T-cell (primary cell): ENCODE measurements at regions not wholly inside any gene's neighbourhood (a gene's known extent, or its start where the extent isn't known, plus 50 kb on each side); places are given as distances from the start of the nearest gene placed in this dataset.

ENCODE experiments used
- ATAC-seq, 4 experiments: fragments of 200-7000 bp in 3 of 4; fragments of 150-1000 bp in 1 of 4; cut with Tn5 transposase; replicated peaks in 1 of 4; 1 replicate in 3 of 4; 2 replicates in 1 of 4; pipeline ENCODE4 v1.10.0; 2021; ENCODE audit warnings: moderate library complexity in 3 of 4, mild to moderate bottlenecking in 2 of 4, moderate number of reproducible peaks in 1 of 4
- CTCF ChIA-PET, 2 donors: fragments of 300-600 bp; sonication (Branson Sonifier 250); formaldehyde crosslinking; loops; one replicate each; lab custom pipeline; 2022; ENCODE audit warnings: antibody characterized with exemption in 2 of 2; lab: Charles Lee
- POLR2A ChIA-PET, 2 donors: fragments of 300-600 bp; sonication (Branson Sonifier 250); formaldehyde crosslinking; loops; one replicate each; lab custom pipeline; 2022; ENCODE audit warnings: antibody characterized with exemption in 2 of 2; lab: Charles Lee
- DNase-seq, 35 experiments: peaks; one replicate each; pipeline versions ENCODE4 v3.0.0 to v3.0.0-alpha.2; 2013 to 2023
- H3K27ac ChIP-seq: one replicate; pipeline ENCODE4 v1.5.1; 2013; ENCODE audit warnings: low read length
- H3K27me3 ChIP-seq, 2 experiments: replicated peaks in 1 of 2; 1 replicate in 1 of 2; 2 replicates in 1 of 2; pipeline versions ENCODE4 v1.6.1 to v1.7.0; 2013; ENCODE audit warnings: low read length in 1 of 2, mixed read lengths in 1 of 2; ENCODE audit not compliant: control insufficient read depth in 2 of 2, insufficient read depth in 2 of 2; ENCODE audit errors: extremely low read depth in 1 of 2
- H3K36me3 ChIP-seq, 2 donors: 1 replicate in 1 of 2; 2 replicates in 1 of 2; pipeline versions ENCODE4 v1.6.1 to v1.7.0; 2013; ENCODE audit warnings: low read length in 1 of 2; ENCODE audit not compliant: control insufficient read depth in 2 of 2, insufficient read depth in 1 of 2; ENCODE audit errors: extremely low read depth in 1 of 2
- H3K4me1 ChIP-seq, 2 experiments: 1 replicate in 1 of 2; 2 replicates in 1 of 2; pipeline versions ENCODE4 v1.6.1 to v1.7.0; 2013; ENCODE audit warnings: low read length in 2 of 2, mixed read lengths in 1 of 2; ENCODE audit not compliant: insufficient read depth in 2 of 2, control insufficient read depth in 1 of 2; ENCODE audit errors: extremely low read depth in 1 of 2
- H3K4me3 ChIP-seq, 2 donors: 1 replicate in 1 of 2; 2 replicates in 1 of 2; pipeline versions ENCODE4 v1.5.1 to v1.7.0; 2013; ENCODE audit warnings: mild to moderate bottlenecking in 2 of 2, low read length in 1 of 2, moderate library complexity in 1 of 2; ENCODE audit not compliant: control insufficient read depth in 1 of 2; ENCODE audit errors: extremely low read depth in 1 of 2
- H3K9me3 ChIP-seq: 2 replicates; pipeline ENCODE4 v1.7.0; 2013
- H3K27ac Mint-ChIP-seq, 2 donors: one replicate each; pipeline ENCODE4 v1.8.0; 2020 to 2021; ENCODE audit warnings: mild to moderate bottlenecking in 2 of 2, mixed read lengths in 2 of 2
- H3K27me3 Mint-ChIP-seq, 2 donors: one replicate each; pipeline ENCODE4 v1.8.0; 2021 to 2022; ENCODE audit warnings: mixed read lengths in 2 of 2
- H3K36me3 Mint-ChIP-seq: one replicate; pipeline ENCODE4 v1.8.0; 2021; ENCODE audit warnings: mixed read lengths
- H3K4me1 Mint-ChIP-seq, 3 donors: one replicate each; pipeline ENCODE4 v1.8.0; 2020 to 2022; ENCODE audit warnings: mixed read lengths in 3 of 3, mild to moderate bottlenecking in 1 of 3
- H3K4me3 Mint-ChIP-seq, 3 donors: one replicate each; pipeline ENCODE4 v1.8.0; 2020 to 2022; ENCODE audit warnings: mild to moderate bottlenecking in 3 of 3, mixed read lengths in 3 of 3, moderate library complexity in 3 of 3
- H3K9me3 Mint-ChIP-seq, 3 donors: one replicate each; pipeline ENCODE4 v1.8.0; 2020 to 2022; ENCODE audit warnings: mixed read lengths in 3 of 3
- WGBS: methylation state at CpG from one replicate; pipeline ENCODE4 v1.1.5; 2013; ENCODE audit warnings: missing lambda C conversion rate; ENCODE audit not compliant: insufficient coverage; 5-methylcytosine and 5-hydroxymethylcytosine counted together

- peaks cover 0 to 10% of the 10 kb centered on the region in 2 donors for H3K27me3 Mint-ChIP-seq
- ChIA-PET CTCF (no interaction called here), POLR2A (no interaction called here)
- H3K4me1 ChIP-seq, result no peaks in the 10 kb centered on the region
- no peaks in the 10 kb centered on the region for H3K4me1 Mint-ChIP-seq
- DNase-seq, result no peak
- H3K36me3 Mint-ChIP-seq, result no peaks in the 10 kb centered on the region
- no peak overlapping the region for H3K27ac Mint-ChIP-seq
- ATAC-seq, result no peak
- no peak overlapping the region for H3K27ac ChIP-seq
- H3K27me3 ChIP-seq, result peaks cover 0 to 26% of the 10 kb centered on the region in 2 experiments
- H3K36me3 ChIP-seq, result no peaks in the 10 kb centered on the region
- H3K4me3 Mint-ChIP-seq, result no peak overlapping the region
- no peaks in the 10 kb centered on the region for H3K9me3 ChIP-seq
- no peaks in the 10 kb centered on the region for H3K9me3 Mint-ChIP-seq
- no peak overlapping the region for H3K4me3 ChIP-seq
- WGBS, result 72% methylated on average over 9 of the region's 13 CpGs
These were observed 206.4 kb downstream of the ENGASE start for GRCh38 chr17:79280866-79281572.

- no peak overlapping the region for H3K27ac ChIP-seq
- ATAC-seq (no peak), DNase-seq (no peak)
- CTCF ChIA-PET, result no interaction called here
- POLR2A ChIA-PET, result no interaction called here
- H3K27me3 ChIP-seq, result peaks cover 0 to 21% of the 10 kb centered on the region in 2 experiments
- H3K9me3 ChIP-seq, result no peaks in the 10 kb centered on the region
- Mint-ChIP-seq H3K36me3 (no peaks in the 10 kb centered on the region), H3K27ac (no peak overlapping the region), H3K4me1 (peaks cover 3 to 5% (median 3%) of the 10 kb centered on the region in 3 donors), H3K9me3 (no peaks in the 10 kb centered on the region), H3K27me3 (peaks cover 0 to 14% of the 10 kb centered on the region in 2 donors), H3K4me3 (no peak overlapping the region)
- H3K36me3 ChIP-seq, result no peaks in the 10 kb centered on the region
- no peak overlapping the region for H3K4me3 ChIP-seq
- WGBS, result 87% methylated on average over 8 of the region's 8 CpGs
- peaks cover 0 to 2% of the 10 kb centered on the region in 2 experiments for H3K4me1 ChIP-seq
These were observed 205.4 kb downstream of the ENGASE start for GRCh38 chr17:79280010-79280409.

- no peaks in the 10 kb centered on the region for H3K36me3 ChIP-seq
- H3K4me3 ChIP-seq, result no peak overlapping the region
- no peaks in the 10 kb centered on the region for H3K9me3 ChIP-seq
- H3K36me3 Mint-ChIP-seq, result no peaks in the 10 kb centered on the region
- no peak overlapping the region for H3K27ac Mint-ChIP-seq
- no peak overlapping the region for H3K27ac ChIP-seq
- peaks cover 0 to 22% of the 10 kb centered on the region in 2 experiments for H3K27me3 ChIP-seq
- POLR2A ChIA-PET, result no interaction called here
- WGBS, result 90% methylated on average over 10 of the region's 11 CpGs
- CTCF ChIA-PET, result no interaction called here
- no peaks in the 10 kb centered on the region for H3K9me3 Mint-ChIP-seq
- DNase-seq, result no peak
- H3K4me1 ChIP-seq, result peaks cover 0 to 3% of the 10 kb centered on the region in 2 experiments
- H3K27me3 Mint-ChIP-seq, result peaks cover 0 to 14% of the 10 kb centered on the region in 2 donors
- ATAC-seq, result no peak
- H3K4me1 Mint-ChIP-seq, result peaks cover 3 to 6% (median 3%) of the 10 kb centered on the region in 3 donors
- H3K4me3 Mint-ChIP-seq, result no peak overlapping the region
These were observed 204.7 kb downstream of the ENGASE start for GRCh38 chr17:79279320-79279719.

DNA sequence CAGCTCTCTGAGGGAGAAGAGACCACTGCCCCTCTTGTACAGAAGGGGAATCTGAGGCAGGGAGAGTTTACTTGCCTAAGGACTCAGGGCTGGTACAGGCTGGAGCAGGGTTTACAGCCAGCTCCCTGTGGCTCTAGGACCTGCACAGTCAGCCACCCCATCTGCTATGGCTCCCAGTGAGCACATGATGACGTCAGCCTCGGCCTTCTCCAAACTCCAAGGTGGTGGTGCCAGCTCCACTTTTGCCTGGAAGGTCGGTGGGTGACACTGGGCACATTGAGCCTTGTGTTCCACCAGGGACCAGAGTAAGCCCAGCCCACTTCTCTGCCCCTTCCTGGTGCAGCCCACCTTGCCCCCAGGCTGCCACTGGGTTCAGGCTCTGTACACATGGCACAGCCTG lies 202.2 kb downstream of the ENGASE start:
- Mint-ChIP-seq H3K4me3 (no peak overlapping the region), H3K9me3 (no peaks in the 10 kb centered on the region), H3K27ac (no peak overlapping the region), H3K36me3 (no peaks in the 10 kb centered on the region), H3K4me1 (peaks cover 3 to 6% (median 3%) of the 10 kb centered on the region in 3 donors), H3K27me3 (peaks cover 0 to 22% of the 10 kb centered on the region in 2 donors)
- peaks cover 0 to 3% of the 10 kb centered on the region in 2 experiments for H3K4me1 ChIP-seq
- no peaks in the 10 kb centered on the region for H3K36me3 ChIP-seq
- DNase-seq (no peak), ATAC-seq (no peak)
- no peak overlapping the region for H3K27ac ChIP-seq
- CTCF ChIA-PET, result no interaction called here
- 61% methylated on average over 3 of the region's 3 CpGs for WGBS
- POLR2A ChIA-PET, result no interaction called here
- peaks cover 0 to 40% of the 10 kb centered on the region in 2 experiments for H3K27me3 ChIP-seq
- H3K9me3 ChIP-seq, result no peaks in the 10 kb centered on the region
- no peak overlapping the region for H3K4me3 ChIP-seq

DNA sequence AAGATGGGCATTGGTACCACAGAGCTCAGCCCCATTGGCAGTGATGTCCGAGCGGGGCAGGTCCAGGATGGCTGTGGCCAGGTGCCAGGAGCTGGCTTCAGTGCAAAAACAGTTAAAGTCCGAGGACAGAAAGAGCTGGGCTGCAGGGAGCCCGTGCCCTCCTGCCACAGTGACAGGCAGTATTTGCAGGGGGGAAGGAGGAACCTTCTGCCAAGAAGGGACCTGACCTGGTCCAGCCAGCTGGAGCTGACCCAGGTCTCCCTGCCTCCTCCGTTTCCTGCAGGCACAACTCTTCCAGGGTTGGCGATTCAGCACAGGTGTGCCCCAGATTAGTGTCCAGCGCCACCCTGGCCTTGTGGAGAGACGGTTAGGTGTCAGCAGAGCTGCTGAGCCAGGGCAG lies 199.0 kb downstream of the ENGASE start:
- WGBS, result 76% methylated on average over 6 of the region's 8 CpGs
- Histone ChIP-seq H3K9me3 (no peaks in the 10 kb centered on the region), H3K4me1 (peaks cover 0 to 3% of the 10 kb centered on the region in 2 experiments), H3K27me3 (peaks cover 0 to 53% of the 10 kb centered on the region in 2 experiments), H3K4me3 (no peak overlapping the region), H3K27ac (no peak overlapping the region), H3K36me3 (no peaks in the 10 kb centered on the region)
- CTCF ChIA-PET, result no interaction called here
- POLR2A ChIA-PET, result no interaction called here
- peaks cover 3 to 6% (median 3%) of the 10 kb centered on the region in 3 donors for H3K4me1 Mint-ChIP-seq
- no peaks in the 10 kb centered on the region for H3K36me3 Mint-ChIP-seq
- ATAC-seq (no peak), DNase-seq (no peak)
- no peak overlapping the region for H3K27ac Mint-ChIP-seq
- no peaks in the 10 kb centered on the region for H3K9me3 Mint-ChIP-seq
- no peak overlapping the region for H3K4me3 Mint-ChIP-seq
- peaks cover 23 to 45% of the 10 kb centered on the region in 2 donors for H3K27me3 Mint-ChIP-seq

GRCh38 chr17:79272666-79273219 lies 198.1 kb downstream of the ENGASE start:
- Mint-ChIP-seq H3K4me1 (peaks cover 3 to 6% (median 3%) of the 10 kb centered on the region in 3 donors), H3K36me3 (no peaks in the 10 kb centered on the region), H3K4me3 (no peak overlapping the region), H3K27me3 (peaks cover 25 to 53% of the 10 kb centered on the region in 2 donors), H3K9me3 (no peaks in the 10 kb centered on the region), H3K27ac (no peak overlapping the region)
- no peaks in the 10 kb centered on the region for H3K9me3 ChIP-seq
- peaks cover 0 to 3% of the 10 kb centered on the region in 2 experiments for H3K4me1 ChIP-seq
- ChIA-PET POLR2A (no interaction called here), CTCF (no interaction called here)
- DNase-seq, result no peak
- H3K27me3 ChIP-seq, result peaks cover 2 to 61% of the 10 kb centered on the region in 2 experiments
- 62% methylated on average over 7 of the region's 9 CpGs for WGBS
- no peak overlapping the region for H3K27ac ChIP-seq
- no peaks in the 10 kb centered on the region for H3K36me3 ChIP-seq
- ATAC-seq, result no peak
- no peak overlapping the region for H3K4me3 ChIP-seq
